PC-9 (cell line): ENCODE measurements at regions not wholly inside any gene's neighbourhood (a gene's known extent, or its start where the extent isn't known, plus 50 kb on each side); places are given as distances from the start of the nearest gene placed in this dataset.

Source experiments
- BruUV-seq: library from RNA; stranded (reverse); fragments of 400-500 nt; replicated peaks from 2 replicates; lab custom pipeline; 2021; lab: Mats Ljungman, UMichigan
- CTCF ChIA-PET: fragments of 300-600 bp; sonication (Branson Sonifier 250); formaldehyde crosslinking; loops from one replicate; lab custom pipeline; 2022; ENCODE audit warnings: antibody characterized with exemption; lab: Charles Lee
- POLR2A ChIA-PET: fragments of 300-600 bp; sonication (Branson Sonifier 250); formaldehyde crosslinking; loops from one replicate; lab custom pipeline; 2022; ENCODE audit warnings: antibody characterized with exemption; ENCODE audit not compliant: unreplicated experiment; lab: Charles Lee
- DNase-seq, 2 experiments: peaks; one replicate each; pipeline versions ENCODE4 v3.0.0 to v3.0.0-alpha.2; 2015 to 2022; ENCODE audit warnings: mixed read lengths in 1 of 2
- H2AFZ ChIP-seq: fragments of 200-600 bp; sonication (generic); 2 replicates; pipeline ENCODE4 v1.8.1; 2017; ENCODE audit warnings: antibody characterized with exemption
- H3F3A ChIP-seq: fragments of 200-600 bp; sonication (generic); 2 replicates; pipeline ENCODE4 v1.8.1; 2017; ENCODE audit warnings: antibody characterized with exemption, mild to moderate bottlenecking, low read depth; ENCODE audit not compliant: insufficient read depth
- H3K27ac ChIP-seq: fragments of 200-600 bp; sonication (generic); 2 replicates; pipeline ENCODE4 v1.6.1; 2016; ENCODE audit warnings: mixed run types
- H3K27me3 ChIP-seq: fragments of 200-600 bp; sonication (generic); 2 replicates; pipeline ENCODE4 v1.6.1; 2016; ENCODE audit warnings: low read depth, mixed run types; ENCODE audit not compliant: insufficient read depth
- H3K36me3 ChIP-seq: fragments of 200-600 bp; sonication (generic); 2 replicates; pipeline ENCODE4 v1.6.1; 2016; ENCODE audit warnings: low read depth, mixed run types
- H3K4me1 ChIP-seq: fragments of 200-600 bp; sonication (generic); replicated peaks from 2 replicates; pipeline ENCODE4 v1.6.1; 2016; ENCODE audit warnings: mixed run types; ENCODE audit not compliant: insufficient read depth
- H3K4me2 ChIP-seq: fragments of 200-600 bp; sonication (generic); 2 replicates; pipeline ENCODE4 v1.6.1; 2017; ENCODE audit warnings: mixed run types
- H3K4me3 ChIP-seq: fragments of 200-600 bp; sonication (generic); 2 replicates; pipeline ENCODE4 v1.6.1; 2016; ENCODE audit warnings: mixed run types
- H3K79me2 ChIP-seq: fragments of 200-600 bp; sonication (generic); 2 replicates; pipeline ENCODE4 v1.6.1; 2017; ENCODE audit warnings: low read depth, mixed run types
- H3K9me2 ChIP-seq: fragments of 200-600 bp; sonication (generic); 2 replicates; pipeline ENCODE4 v1.8.1; 2017; ENCODE audit warnings: mild to moderate bottlenecking; ENCODE audit not compliant: insufficient read depth
- H3K9me3 ChIP-seq: fragments of 200-600 bp; sonication (generic); 2 replicates; pipeline ENCODE4 v1.8.1; 2016; ENCODE audit warnings: low read depth; ENCODE audit not compliant: insufficient read depth
- H4K20me1 ChIP-seq: fragments of 200-600 bp; sonication (generic); 2 replicates; pipeline ENCODE4 v1.8.1; 2017; ENCODE audit not compliant: insufficient read depth
- CTCF ChIP-seq: fragments of 200-600 bp; sonication (generic); conservative IDR thresholded peaks from 2 replicates; pipeline ENCODE4 v1.6.1; 2017; ENCODE audit warnings: mixed run types, antibody characterized with exemption, mild to moderate bottlenecking, moderate library complexity
- EZH2 ChIP-seq: fragments of 200-600 bp; sonication (generic); IDR thresholded peaks from 2 replicates; pipeline ENCODE4 v1.8.0; 2017; ENCODE audit warnings: antibody characterized with exemption, low read depth
- intact Hi-C: fragments of 100-400 bp; cut with micrococcal nuclease; formaldehyde crosslinking; loops from one replicate; pipeline ENCODE4 v1.10.0; 2022; ENCODE audit not compliant: unreplicated experiment

DNA sequence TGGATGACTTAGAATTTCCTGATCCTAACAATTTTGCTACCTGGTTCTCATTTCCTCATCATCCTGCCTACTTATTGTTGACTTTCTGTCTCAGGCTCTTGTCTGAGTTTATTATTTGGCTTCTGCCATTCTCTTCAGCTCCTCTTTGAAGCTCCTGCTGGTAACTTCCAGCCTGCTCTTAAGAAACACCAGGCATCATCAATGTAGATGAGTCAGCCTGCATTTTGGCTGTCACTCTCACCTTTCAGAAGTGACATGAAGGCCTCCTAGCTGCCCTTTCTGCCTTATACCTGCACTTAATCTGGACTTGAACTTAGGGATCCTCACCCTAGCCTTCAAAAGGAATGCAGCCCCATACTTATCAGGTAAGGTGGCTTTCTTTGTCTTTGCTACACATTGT, 551.8 kb upstream of the ZNF608 start:
- intact Hi-C loops = no loop called here
- no peaks in the 10 kb centered on the region for H3K79me2 ChIP-seq
- BruUV-seq = no TSS peak
- H3K9me2 ChIP-seq = no peaks in the 10 kb centered on the region
- H3K4me2 ChIP-seq = no peak overlapping the region
- H3K4me1 ChIP-seq = 0 out of 2 replicates have a peak, but pooled peaks cover 4% of the 10 kb centered on the region
- POLR2A ChIA-PET = no interaction called here
- no peaks in the 10 kb centered on the region for H3F3A ChIP-seq
- no peaks in the 10 kb centered on the region for H3K27me3 ChIP-seq
- H2AFZ ChIP-seq = no peak overlapping the region
- no peak for TF ChIP-seq CTCF
- TF ChIP-seq EZH2 = no peak
- no peaks in the 10 kb centered on the region for H4K20me1 ChIP-seq
- no peaks in the 10 kb centered on the region for H3K36me3 ChIP-seq
- no peaks in the 10 kb centered on the region for H3K9me3 ChIP-seq
- H3K27ac ChIP-seq = no peak overlapping the region
- no peak overlapping the region for H3K4me3 ChIP-seq
- CTCF ChIA-PET = no interaction called here
- DNase-seq = peak in 1 of 2 experiments; percentile 52

DNA sequence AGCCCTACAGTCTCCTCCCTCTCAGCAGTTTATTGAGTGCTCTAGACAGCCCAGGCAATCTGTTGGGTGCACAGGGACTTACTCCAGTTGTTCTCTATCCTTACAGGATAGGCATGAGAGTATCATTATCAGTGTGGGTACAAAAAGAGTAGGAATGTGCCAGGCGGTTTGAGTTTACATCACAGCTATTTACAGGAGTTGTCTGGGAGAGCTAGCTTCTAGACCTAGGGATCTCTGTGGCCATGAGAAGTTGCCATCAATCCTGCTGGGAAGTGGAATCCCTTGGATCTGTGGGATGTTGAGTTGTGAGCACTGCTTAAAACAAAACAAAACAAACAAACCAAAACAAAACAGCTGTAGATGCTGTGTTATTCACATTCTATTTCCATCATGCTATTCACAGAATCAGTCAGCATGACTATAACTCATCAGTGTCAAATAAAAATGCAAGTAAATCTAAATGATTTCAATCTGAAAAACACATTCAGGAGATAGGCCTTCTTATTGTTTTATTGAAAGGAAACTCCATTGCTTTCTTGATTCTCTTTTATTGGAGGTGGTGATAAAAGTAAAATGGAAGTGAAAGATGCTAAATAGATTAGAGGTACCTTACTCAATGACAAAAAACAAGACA, 552.4 kb upstream of the ZNF608 start:
- no peak for DNase-seq
- no TSS peak for BruUV-seq
- no peak for TF ChIP-seq CTCF
- no peak for TF ChIP-seq EZH2
- Histone ChIP-seq H3K4me2 (no peak overlapping the region), H3K9me3 (no peaks in the 10 kb centered on the region), H3K27me3 (no peaks in the 10 kb centered on the region), H2AFZ (no peak overlapping the region), H3K79me2 (no peaks in the 10 kb centered on the region), H3K36me3 (no peaks in the 10 kb centered on the region), H3K4me1 (0 out of 2 replicates have a peak, but pooled peaks cover 4% of the 10 kb centered on the region), H3K9me2 (no peaks in the 10 kb centered on the region), H3F3A (no peaks in the 10 kb centered on the region), H3K4me3 (no peak overlapping the region), H4K20me1 (no peaks in the 10 kb centered on the region), H3K27ac (no peak overlapping the region)
- ChIA-PET CTCF (no interaction called here), POLR2A (no interaction called here)
- intact Hi-C loops = no loop called here

- Histone ChIP-seq H3K27me3 (no peaks in the 10 kb centered on the region), H3F3A (no peaks in the 10 kb centered on the region), H3K9me2 (no peaks in the 10 kb centered on the region), H4K20me1 (no peaks in the 10 kb centered on the region), H3K36me3 (no peaks in the 10 kb centered on the region), H3K27ac (no peak overlapping the region), H3K4me3 (no peak overlapping the region), H3K79me2 (no peaks in the 10 kb centered on the region), H2AFZ (no peak overlapping the region), H3K9me3 (no peaks in the 10 kb centered on the region; the same call in 1 of the 2 replicates), H3K4me1 (no peaks in the 10 kb centered on the region), H3K4me2 (no peak overlapping the region)
- DNase-seq = no peak
- ChIA-PET CTCF (no interaction called here), POLR2A (no interaction called here)
- TF ChIP-seq EZH2 (no peak), CTCF (no peak)
- intact Hi-C loops = no loop called here
- BruUV-seq = no TSS peak
Observed at GRCh38 chr5:125301711-125302110, 555.3 kb upstream of the ZNF608 start.
